Pons (tissue), 1 donor: ENCODE measurements at regions not wholly inside any gene's neighbourhood (a gene's known extent, or its start where the extent isn't known, plus 50 kb on each side); places are given as distances from the start of the nearest gene placed in this dataset.
"Not testable (repeated sequence)": the region's sequence is repeated elsewhere in the genome, so short reads cannot be mapped to it uniquely, and the experiment has no call there.

ENCODE experiments used
- DNase-seq: peaks from one replicate; pipeline ENCODE4 v3.0.0-alpha.2; 2016; ENCODE audit warnings: low spot score

GRCh38 chr18:997499-997898 is 92.8 kb downstream of the ADCYAP1 start:
- DNase-seq: no peak

- no peak for DNase-seq
Observed at GRCh38 chr18:998936-999335, 94.3 kb downstream of the ADCYAP1 start.

DNA sequence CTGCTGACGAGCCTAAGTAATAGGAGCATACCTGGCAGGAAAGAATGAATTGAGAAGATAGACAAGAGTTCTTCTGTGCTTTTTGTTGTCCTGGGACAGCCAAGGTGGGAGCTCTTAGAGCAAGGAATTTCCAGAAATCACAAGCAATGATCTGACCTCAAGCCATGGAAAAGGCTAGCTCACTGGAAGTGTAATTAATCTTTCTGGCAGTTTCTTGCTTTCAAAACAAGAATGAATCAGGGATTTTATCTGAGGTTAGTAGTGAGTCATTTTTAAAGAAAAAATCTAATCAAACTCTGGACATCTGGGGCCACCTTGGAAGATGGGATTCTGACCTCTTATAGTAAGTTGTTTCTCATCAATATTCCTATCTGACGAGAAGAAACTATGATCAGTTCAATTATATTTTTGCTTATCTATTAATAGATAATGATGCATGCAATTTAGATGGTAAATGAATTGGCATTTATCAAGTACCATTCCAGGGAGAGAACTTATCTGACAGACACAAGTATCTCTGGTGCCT is 98.0 kb downstream of the ADCYAP1 start:
- DNase-seq: no peak

DNA sequence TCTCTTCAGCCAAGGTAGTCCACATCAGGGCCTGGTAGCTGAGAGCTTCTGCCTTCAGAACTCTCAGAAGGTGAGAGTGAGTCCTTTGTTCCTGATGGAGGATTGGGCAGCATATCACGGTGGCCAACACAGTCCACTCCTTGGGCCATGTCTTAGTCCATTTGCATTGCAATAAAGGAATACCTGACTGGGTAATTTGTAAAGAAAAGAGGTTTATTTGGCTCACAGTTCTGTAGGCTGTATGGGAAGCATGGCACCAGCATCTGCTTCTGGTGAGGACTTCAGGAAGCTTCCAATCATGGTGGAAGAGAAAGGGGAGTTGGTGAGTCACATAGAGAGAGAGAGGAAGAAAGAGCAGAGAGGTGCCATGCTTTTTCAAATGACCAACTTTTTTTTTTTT is 98.8 kb downstream of the ADCYAP1 start:
- no peak for DNase-seq

- no peak for DNase-seq
Observed at GRCh38 chr18:1006304-1006703, 101.6 kb downstream of the ADCYAP1 start.

DNA sequence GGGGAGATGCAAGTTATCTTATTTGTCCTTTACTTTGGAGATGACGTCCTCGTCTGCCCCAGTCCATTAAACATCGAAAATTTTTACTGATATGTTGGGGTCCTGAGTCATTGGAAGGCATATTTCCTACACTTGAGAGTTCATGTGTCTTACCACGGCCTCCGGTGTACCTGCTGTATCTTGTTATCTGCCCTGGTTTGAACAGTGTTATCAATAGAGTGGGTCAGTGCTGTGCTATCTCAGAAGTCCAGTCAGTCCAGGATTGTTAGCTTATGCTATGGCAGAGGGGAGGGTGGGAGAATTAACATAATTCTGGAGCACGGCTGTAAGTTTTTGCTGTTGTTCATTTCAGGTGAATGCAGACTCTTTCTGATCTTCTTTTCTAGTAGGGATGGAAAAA is 102.3 kb downstream of the ADCYAP1 start:
- DNase-seq: no peak

- no peak for DNase-seq
Observed at GRCh38 chr18:1011349-1011748, 106.7 kb downstream of the ADCYAP1 start.

- no peak for DNase-seq
Observed at GRCh38 chr18:1012775-1013174, 108.1 kb downstream of the ADCYAP1 start.

- no peak for DNase-seq
Observed at GRCh38 chr18:1013951-1014350, 109.3 kb downstream of the ADCYAP1 start.

- no peak for DNase-seq
Observed at GRCh38 chr18:1014509-1014908, 109.8 kb downstream of the ADCYAP1 start.

DNA sequence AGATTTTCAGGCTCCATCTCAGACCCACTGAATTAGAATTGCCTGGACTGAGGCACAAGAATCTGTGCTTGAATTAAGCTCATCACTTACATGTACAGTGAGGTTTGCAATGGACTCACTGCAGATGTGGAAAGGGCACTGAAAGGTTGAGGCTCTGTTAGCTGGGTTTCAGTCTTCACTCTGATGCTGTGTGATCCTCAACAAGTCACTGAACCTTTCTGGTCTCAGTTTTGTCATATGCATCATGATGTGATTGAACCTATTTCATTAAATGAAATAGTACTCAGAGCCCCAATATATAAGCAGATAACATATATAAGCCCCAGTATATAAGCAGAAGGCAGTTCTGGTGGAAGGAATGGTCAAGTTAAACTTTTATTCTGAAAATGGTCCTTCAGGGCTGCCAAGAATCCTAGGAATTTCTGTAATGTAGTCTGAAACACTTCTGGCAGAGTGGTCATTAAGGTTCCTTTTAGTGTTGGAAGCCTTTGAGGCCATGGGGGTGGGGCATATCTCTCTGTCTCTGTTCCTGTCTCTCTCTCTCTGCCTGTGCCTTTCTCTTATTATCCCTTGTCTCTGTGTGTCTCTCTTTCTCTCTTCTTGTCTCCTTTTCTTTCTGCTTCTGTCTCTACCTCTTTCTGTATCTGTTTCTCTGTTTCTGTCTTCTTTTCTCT is 110.4 kb downstream of the ADCYAP1 start:
- DNase-seq: no peak

GRCh38 chr18:1015777-1016176 is 111.1 kb downstream of the ADCYAP1 start:
- no peak for DNase-seq

DNA sequence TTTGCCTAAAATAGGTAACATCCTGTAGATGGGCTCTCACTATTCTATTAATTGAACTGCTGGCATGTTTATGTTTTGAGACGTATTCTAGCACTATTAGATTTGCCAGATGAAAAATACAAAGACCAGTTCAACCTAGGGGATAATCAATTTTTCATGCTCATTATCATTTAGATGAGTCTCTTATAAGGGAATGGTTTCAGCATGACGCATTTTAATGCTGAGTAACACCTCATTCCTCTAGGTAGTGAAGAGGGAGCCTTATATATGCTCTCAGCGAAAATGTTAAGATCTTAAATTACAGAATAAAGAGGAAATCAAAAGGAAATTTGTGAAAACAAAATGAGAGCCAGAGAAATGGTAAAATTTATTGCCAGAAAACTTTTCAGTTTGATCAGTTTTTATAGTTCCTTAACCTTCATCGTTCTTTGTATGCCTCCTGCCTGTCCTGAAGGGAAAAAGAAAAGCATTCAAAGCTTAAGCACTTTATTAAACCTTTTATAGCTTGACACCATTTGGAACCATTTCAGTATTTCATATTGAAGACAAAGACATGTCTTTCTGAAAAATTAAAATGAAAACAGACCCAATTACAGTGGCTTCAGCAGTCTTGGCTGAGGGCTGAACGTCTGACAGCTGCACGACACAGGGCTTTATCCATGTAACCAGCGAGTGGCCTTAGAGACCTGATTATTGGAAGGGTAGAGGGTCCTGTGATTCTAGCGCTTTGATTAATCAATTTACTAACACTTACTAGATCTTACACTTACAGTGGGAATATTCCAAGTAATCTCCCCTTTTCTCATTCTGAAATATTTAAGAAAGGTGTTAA is 112.8 kb downstream of the ADCYAP1 start:
- no peak for DNase-seq

- DNase-seq: no peak
Observed at GRCh38 chr18:1018181-1018681, 113.6 kb downstream of the ADCYAP1 start.

- no peak for DNase-seq
Observed at GRCh38 chr18:1019191-1019590, 114.5 kb downstream of the ADCYAP1 start.

DNA sequence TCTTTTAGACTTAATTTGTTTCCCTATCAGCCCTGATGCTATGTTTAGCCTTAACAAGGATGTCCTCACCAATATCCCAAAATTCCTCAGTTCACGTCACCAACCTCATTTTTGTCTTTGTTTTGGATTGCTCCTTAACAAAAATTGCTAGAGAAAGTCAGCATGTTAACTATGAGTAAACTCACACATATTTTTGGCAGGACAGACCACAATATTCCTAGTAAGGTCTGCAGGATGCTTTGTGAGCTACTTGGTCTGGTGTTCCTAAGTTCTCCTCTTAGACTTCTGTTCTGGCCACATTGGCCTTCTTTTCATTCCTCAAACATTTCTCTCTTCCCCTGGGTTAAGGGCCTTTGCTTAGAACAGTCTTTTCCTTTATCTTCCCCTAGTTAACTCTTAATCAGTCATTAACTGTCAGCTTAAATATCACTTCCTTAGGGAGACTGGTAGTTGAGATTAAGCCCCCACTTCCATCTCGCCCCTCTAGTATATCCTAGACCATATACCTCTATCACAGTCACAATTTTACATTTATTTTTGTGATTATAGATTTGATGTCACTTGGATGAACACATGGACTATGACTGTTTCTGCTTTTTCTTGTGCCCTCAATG is 116.2 kb downstream of the ADCYAP1 start:
- no peak for DNase-seq

GRCh38 chr18:1026930-1027329 is 122.3 kb downstream of the ADCYAP1 start:
- DNase-seq: no peak

- not testable (repeated sequence) for DNase-seq
Observed at GRCh38 chr18:1033092-1033491, 128.4 kb downstream of the ADCYAP1 start.

DNA sequence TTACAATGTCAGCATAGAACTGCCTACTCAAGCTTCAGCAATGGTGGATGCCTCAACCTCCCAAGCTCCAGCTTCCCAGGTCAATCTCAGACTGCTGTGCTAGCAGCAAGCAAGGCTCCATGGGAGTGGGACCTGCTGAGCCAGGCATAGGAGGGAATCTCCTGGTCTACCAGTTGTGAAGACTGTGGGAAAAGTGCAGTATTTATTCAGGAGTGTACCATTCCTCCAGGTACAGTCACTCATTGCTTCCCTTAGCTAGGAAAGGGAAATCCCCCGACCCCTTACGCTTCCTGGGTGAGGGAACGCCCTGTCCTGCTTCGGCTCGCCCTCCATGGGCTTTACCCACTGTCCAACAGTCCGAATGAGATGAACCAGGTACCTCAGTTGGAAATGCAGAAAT is 130.3 kb downstream of the ADCYAP1 start:
- no peak for DNase-seq

GRCh38 chr18:1036926-1037325 is 132.3 kb downstream of the ADCYAP1 start:
- no peak for DNase-seq

DNA sequence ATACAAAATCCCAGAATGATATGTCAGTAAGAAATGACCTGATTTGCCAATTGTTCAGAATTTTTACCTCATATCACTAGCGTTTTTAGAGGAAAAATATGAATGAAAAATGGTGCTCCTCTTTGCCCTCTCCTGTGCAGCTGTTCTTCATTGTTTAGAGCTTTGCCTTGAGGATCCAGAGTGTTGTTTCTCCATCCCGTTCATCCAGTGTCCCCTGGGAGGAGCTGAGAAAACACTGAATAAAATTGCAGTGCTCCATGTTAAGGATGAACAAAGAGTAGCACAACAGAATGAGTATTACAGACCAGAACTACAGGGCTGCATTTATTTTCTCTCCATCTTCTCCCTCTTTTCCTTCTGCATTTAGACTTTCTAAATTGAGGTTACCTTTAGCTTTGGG is 133.1 kb downstream of the ADCYAP1 start:
- DNase-seq: no peak

DNA sequence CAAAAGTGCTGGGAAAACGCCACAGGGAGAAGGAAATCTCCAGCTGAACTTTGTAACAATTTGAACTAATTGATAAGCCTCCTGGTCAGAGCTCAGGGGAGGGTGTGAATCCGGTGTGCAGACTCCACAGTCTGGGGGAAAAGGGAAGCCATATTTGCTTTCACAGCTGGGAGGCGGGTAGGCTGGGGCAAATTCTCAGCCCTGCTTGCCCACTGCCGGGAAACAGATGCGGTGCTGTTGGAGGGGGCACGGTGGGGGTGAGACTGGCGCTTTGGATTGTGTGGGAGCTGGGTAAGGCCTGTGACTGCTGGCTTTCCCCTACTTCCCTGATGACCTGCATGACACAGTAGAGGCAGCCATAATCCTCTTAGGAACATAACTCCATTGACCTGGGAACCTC is 134.8 kb downstream of the ADCYAP1 start:
- no peak for DNase-seq

DNA sequence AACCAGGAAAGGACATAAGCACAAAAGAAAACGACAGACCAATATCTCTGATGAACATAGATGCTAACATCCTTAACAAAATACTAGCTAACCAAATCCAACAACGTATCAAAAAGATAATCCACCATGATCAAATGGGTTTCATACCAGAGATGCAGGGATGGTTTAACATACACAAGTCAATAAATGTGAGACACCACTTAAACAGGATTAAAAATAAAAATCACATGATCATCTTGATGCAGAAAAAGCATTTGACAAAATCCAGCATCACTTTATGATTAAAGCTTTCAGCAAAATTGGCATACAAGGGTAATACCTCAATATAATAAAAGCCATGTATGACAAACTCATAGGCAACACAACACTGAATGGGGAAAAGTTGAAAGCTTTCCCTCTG is 138.4 kb downstream of the ADCYAP1 start:
- not testable (repeated sequence) for DNase-seq
